GM18907 (cell line): ENCODE measurements at regions not wholly inside any gene's neighbourhood (a gene's known extent, or its start where the extent isn't known, plus 50 kb on each side); places are given as distances from the start of the nearest gene placed in this dataset.
A peak's percentile ranks its signal among the peaks of the same experiment; 100 is the strongest.
"Not testable (repeated sequence)": the region's sequence is repeated elsewhere in the genome, so short reads cannot be mapped to it uniquely, and the experiment has no call there.

Experiments
- ATAC-seq: cut with Tn5 transposase; IDR thresholded peaks from one replicate; pipeline ENCODE4 v1.9.1; 2021; ENCODE audit warnings: mild to moderate bottlenecking, moderate library complexity; ENCODE audit not compliant: unreplicated experiment

GRCh38 chr2:49686897-49687442 is 532.7 kb upstream of the FSHR start:
- ATAC-seq: no peak

DNA sequence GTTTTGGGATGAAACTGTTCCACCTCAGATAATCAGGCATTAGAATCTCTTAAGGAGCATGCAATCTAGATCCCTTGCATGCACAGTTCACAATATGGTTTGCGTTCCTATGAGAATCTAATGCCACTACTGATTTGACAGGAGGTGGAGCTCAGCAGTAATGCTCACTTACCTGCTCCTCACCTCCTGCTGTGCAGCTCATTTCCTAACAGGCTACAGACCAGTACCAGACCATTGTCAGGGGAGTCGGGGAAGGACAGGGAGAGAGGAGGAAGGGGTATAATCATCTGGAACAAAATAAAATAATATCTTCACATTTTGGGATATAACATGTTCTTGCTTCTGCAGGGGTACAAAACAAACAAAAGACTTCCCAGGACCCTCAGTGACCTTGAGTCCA is 532.0 kb upstream of the FSHR start:
- no peak for ATAC-seq

GRCh38 chr2:49677227-49677626 is 522.9 kb upstream of the FSHR start:
- no peak for ATAC-seq

GRCh38 chr2:49664827-49665226 is 510.5 kb upstream of the FSHR start:
- ATAC-seq: no peak

- no peak for ATAC-seq
Measured at GRCh38 chr2:49661809-49662208, 507.5 kb upstream of the FSHR start.

- no peak for ATAC-seq
Measured at GRCh38 chr2:49656853-49657252, 502.5 kb upstream of the FSHR start.

DNA sequence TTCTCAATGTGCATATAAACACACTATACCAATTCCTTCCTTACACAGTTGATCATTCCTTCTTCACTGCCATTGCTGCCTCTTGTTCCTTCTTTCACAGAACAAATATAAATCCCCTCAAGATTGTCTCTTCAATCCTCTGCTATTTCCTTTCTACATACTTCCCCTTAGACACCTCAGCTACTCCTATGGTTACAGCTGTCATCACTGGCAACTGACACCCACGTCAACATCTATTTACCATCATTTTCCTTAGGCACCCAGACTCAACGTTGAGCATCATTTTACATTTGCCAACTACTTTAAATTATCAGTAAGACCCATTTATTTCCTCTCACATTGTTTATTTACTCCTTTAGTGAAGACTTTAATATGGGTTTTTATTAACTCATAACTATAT is 488.8 kb upstream of the FSHR start:
- ATAC-seq: no peak

DNA sequence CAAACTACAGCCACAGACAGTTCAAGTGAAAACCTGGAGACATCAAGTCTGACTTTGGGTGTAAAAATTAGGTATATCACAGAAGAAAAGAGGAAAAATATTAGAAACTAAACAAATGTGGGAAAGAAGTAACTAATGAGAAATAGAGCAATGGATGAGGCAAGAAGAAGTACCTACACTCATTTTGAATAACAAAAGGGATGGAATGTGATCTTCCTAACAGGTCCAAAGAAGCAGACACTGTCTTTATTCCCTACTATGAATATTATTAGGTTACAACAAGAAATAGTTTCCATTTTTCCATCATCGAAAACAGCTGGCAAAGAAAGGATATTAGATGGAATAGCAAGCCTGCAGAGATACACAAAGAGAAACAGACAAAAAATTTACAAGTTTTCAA is 486.3 kb upstream of the FSHR start:
- ATAC-seq: no peak

DNA sequence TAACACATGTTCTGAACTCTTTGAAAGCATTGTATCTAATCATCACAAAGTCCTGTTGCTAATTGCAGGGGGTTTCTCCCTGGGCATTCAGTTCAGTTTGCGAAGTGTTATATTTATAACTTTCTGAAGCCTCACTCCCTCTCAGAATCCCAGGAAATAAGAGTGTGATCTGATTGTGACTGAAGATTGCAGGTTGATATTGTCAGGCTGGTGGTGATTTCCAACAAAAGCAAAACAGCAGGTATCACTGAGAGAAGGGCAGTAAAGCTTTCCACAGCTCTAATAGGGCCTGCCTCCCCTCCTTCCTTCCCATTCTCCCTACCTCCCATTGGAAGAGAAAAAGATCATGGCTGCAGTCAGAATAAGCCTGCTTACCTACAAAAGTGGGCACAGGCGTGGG is 466.7 kb upstream of the FSHR start:
- no peak for ATAC-seq

DNA sequence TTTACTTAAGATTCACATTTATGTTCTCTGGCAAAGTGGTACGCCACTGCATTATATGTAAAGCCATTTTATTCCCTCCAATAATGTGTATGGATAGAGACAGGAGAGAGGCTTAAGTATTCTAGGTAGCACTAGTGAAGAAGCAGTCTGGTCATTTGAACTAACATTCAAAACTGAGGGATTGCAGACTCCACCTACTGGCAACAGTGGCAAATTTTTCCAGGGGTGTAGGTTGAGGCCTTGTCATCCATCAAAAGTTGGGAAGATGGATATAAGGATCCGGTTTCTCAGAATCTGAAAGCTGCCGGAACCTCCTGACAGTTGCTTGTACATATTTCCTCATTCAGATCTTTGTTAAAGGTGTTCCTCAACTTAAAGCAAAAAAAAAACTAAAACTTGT is 465.5 kb upstream of the FSHR start:
- ATAC-seq: no peak

GRCh38 chr2:49618491-49618890 is 464.2 kb upstream of the FSHR start:
- no peak for ATAC-seq

DNA sequence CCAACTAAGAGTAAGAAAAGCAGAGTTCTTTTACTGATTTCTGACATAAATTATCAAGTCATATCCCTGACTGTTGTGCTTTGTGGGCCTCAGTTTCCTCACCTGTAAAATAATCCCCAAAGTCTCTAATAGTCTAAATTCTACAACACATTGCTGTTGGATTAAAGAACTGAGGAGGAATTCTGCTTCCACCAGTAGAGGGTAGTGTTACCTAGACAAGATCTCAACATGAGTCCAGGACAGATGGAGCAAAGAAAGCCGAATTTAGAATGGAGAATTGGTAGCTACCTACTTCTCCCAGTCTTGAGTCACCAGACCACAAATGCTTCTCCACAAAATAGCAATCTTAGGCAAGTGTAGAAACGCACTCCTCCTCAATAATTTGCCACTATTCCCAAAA is 462.5 kb upstream of the FSHR start:
- ATAC-seq: peak; percentile 57

- ATAC-seq: not testable (repeated sequence)
Measured at GRCh38 chr2:49611796-49612195, 457.5 kb upstream of the FSHR start.

DNA sequence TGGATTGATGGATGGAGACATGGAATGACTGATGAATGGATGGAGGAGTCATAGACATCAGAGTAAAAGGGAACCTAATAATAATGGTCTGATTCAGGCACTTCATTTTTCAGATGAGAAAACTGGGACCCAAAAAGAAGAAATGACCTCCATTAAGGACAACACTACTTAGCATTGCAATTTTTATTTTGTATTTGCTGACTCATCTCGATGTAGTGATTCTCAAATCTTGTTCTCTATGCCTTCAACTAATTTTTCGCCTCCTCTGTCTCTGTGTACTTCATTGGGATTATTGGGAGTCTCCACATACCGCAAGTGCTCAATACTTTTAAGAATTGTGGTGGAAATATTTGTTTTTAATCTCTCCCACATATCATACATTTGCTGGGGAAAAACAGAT is 446.2 kb upstream of the FSHR start:
- ATAC-seq: no peak

- no peak for ATAC-seq
Measured at GRCh38 chr2:49598231-49598630, 443.9 kb upstream of the FSHR start.

DNA sequence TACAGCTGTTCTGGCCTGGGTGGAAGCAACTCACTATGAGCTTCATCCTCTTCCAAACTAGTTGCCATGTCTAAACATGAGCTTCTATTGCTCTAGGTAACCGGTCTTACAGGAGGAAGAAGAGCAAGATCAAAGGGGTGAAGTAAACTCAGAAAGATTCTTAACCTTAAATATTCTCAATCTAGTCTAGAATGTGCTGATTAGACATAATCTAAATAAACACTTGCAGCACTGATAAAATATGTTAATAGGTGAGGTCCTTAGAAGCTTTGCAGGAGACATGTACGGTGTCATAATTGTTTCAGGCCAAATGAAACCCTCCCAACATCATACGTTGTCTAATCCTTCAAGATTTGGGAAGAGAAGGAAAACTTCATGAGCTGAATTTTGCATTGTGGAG is 431.6 kb upstream of the FSHR start:
- ATAC-seq: no peak

DNA sequence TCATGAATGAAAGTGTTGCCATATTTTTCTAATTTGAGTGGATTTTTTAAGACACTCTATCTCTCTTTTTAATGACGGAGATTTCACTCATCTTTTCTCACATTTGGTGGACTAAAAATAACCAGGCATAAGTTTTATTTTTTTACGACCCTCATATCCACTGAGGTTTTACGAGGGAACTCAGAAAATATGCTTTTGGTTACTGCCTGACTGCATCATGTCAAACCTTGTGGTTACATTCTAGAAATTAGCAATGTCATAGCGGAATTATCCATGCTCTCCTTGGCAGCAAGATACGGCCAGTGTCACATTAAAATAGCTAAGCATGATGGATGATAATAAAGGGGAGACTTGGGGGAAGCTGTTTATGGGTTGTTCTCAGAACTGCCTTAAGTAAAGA is 428.6 kb upstream of the FSHR start:
- no peak for ATAC-seq

DNA sequence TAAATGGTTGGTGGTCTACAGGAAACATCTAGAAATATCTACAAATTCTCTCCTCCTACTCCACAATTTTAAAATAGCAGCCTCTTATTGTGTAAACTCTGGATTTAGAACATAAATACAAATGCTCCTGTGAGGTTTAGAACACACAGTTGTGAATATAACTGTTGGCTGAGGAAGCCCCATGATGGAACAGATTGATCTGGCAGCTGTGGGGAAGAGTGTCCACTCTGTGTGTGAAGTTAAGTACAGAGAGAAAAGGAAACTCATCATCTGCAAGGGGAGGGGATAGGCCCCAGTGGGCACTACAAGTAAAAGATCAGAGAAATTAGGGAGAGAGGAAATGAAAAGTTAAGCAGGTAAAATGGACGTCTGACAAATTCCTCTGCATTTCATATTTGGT is 422.7 kb upstream of the FSHR start:
- ATAC-seq: no peak

DNA sequence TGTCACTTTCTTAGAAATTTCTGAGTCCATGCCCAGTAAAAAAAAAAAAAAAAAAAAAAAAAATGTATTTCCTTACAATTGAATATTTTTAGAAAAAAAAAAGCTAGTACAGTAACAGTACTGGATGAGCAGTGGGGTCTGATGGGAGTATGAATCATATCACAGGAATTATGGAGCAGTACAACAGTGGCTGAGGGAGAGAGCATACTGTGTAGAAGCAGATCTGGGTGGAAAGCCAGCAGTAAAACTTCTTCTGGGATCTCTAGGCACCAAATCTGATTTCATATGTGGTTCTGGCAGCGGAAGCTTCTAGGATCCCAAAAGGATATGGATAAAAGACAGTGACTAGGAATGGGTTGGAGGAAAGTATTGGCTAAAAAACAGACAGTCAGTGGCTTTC is 414.9 kb upstream of the FSHR start:
- ATAC-seq: no peak

DNA sequence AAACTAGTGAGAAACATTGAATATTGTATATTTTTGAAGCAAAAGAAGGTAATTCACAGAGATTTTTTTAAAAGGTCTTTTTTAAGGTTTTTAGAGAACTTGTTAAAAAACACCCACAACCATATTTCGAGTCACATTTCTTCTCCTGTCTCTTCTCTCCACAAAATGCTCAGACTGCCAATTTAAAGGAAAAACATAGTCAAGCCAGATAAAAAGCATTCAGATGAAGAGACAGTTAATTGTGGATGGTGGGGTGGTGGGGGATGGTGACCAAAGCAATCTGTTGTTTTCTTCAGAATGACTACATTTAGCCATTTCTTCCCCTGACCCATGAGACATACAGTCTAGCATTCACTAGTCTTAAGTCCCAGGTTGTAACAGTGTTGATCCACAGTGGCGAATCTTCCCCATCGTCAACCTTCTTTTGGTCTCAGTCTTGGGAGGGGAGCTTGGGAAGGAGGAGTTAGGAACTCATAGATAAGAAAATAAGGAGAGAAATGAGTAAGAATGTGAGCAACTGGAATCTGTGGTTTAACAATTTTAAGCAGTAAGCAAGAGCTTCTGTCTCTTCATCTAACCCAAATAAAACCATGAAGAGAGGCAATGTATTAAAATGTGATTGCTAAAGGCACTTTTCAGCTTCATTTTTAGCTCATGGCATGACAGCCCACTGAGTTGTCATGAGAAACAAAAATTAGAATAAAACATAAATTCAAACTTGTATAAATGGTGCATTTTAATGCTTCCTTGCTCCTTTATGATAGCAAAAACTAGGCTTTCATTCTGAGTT is 413.7 kb upstream of the FSHR start:
- ATAC-seq: no peak

DNA sequence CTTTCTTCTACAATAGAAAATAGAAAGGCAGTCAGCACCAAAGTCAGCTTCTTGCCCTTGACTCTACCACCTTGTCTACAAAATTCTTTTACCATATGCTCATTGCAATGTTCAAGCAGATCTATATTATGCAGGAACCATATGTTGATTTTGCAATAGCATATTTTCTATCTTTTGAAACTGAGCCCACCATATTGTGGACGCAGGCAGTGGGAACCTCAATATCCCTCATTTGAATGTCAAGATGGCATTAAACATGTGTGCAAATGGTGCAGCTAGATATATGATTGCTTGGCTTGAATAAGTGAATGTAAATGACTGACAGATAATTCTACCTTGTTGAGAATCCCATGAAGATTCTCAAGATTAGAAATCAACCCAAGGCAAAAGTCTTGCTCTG is 412.7 kb upstream of the FSHR start:
- no peak for ATAC-seq

DNA sequence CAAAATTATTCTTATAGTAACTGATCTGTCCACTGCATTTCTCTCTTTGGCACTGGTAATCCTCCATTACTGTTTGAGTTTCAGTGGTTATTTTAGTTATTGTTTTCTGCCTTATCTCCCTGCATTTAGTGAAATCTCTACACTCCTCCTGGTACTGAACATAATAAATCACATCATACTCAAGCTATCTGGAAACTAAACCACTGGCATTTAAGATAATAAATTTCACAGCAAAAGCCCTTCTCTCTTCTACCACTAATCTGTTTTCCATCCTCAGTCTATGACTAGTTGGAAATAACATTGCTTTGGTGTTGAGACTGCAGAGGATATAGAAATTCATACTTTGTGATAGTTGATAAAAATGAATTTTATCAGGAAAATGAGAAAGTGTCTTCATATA is 399.3 kb upstream of the FSHR start:
- no peak for ATAC-seq

DNA sequence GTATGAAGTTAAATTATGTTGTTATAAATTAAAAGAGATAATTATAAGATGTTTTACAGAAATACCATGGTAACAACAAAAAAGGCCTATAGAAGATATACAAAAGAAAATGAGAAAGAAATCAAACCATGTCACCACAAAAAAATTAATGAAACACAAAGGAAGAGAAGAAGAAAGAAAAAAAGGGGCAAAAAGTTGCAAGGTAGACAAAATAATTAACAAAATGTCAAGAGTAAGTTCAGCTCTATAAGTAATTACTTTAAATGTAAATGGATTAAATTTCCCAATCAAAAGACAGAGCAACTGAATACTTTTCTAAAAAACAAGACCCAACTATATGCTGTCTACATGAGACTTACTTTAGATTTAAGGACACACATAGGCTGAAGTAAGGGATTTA is 378.4 kb upstream of the FSHR start:
- no peak for ATAC-seq
